T-helper 2 cell (primary cell): ENCODE measurements at regions not wholly inside any gene's neighbourhood (a gene's known extent, or its start where the extent isn't known, plus 50 kb on each side); places are given as distances from the start of the nearest gene placed in this dataset.

Source experiments
- DNase-seq, 5 experiments: peaks; one replicate each; pipeline versions ENCODE4 v3.0.0 to v3.0.0-alpha.2; 2012 to 2022

DNA sequence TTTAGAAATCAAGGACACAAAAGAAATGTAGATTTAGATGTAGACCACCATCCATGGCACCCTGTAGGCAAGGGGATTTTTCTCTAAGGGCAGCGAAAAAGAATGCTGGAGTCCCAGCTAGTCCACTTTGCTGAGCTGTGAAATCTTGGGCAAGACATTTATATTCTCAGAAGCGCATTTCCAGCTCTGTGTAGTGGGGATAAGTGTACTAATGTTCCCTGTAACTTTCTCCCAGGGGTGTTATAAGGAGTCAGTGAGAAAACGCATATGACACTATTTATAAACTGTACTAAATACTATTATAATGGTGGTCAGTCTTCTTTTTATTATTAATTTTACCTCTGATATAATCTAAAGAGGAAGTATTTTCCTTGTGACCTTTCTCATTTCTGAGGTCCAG, 133.4 kb upstream of the FRMD6 start:
- DNase-seq, result no peak

DNA sequence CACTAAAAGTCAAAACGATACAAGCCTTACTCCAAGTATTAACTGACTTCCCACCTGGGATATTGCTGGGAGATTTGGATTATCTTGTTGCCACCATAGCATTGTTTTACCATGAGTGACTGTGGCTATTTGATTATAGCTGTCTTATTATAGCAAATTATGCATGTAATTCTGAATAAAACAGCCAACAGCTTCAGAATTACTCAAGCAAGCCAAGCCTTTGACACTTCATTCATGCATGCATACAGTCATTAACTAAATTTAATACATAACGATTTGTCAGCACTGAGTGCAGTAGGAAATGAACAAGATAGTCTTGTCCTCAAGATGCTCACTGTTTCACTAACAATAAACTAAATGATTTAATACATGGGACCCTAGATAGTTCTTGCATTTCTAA, 133.0 kb upstream of the FRMD6 start:
- DNase-seq, result no peak

DNA sequence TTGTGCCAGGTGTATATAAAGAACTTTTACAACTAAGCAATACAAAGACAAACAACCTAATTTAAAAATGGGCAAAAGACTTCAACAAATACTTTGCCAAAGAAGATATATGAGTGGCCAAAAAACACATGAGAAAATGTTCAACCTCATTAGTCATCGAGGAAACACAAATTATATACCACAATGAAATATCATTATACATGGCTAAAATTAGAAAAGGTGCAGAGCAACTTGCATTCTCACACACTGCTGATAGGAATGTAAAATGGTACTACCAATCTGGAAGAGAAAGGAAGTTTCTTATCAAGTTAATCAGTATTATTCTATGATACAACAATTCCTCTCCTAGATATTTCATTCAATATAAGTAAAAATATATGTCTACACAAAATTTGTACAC, 131.6 kb upstream of the FRMD6 start:
- DNase-seq, result no peak

DNA sequence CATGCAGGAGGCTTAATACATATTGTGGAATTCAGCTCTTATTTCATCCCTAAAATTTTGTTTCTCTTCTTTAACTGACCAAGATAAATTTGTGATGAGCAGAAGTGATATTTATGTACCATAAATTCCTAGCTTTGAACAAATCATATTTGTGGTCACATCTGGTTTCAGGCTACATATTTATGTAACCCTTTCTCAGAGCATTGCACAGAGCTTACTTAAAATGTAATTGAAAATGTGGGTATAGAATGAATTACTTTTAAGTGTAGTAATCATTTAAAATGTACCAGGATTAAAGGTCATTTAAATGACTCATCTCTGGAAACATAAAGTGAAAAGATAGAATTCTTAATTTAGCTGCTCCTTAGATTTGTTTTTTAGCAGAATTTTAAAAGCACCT, 129.9 kb upstream of the FRMD6 start:
- no peak for DNase-seq

DNA sequence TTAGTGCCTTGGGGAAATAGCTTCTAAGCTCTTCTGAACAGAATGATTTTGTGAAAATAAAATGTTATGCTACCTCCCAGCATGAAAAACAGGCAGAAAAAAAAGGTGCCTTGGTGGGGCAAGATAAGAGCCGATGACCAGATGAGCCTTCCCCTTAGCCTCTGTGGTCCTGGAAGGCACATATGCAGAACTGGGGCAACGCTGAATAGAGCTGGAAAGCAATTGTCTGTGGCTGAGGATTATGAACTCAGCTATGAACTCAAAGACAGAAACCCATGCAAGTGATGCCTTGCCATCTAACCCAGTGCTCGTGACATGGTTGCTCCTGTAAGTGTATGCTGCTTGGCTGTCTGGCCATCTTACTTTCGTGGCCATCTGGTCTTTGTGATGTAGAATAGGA, 128.5 kb upstream of the FRMD6 start:
- no peak for DNase-seq

DNA sequence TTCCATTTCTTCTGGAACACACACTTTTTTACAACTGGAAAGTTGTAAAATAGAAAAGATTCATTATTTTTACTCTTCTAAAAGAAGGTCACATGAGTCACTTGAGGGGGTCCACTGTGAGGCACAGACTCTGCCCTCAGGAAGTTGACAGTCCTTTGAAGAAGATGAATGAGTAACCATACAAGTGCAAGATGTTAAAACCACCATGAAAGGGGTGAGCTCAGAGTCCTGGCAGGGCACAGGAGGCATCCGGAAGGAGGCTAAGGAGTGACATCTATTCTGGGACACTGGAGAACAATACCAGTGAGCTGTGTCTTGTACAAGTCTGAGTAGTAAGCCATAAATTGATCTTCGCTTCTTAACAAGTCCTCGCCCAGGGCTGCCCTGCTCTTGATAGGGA, 126.0 kb upstream of the FRMD6 start:
- no peak for DNase-seq

DNA sequence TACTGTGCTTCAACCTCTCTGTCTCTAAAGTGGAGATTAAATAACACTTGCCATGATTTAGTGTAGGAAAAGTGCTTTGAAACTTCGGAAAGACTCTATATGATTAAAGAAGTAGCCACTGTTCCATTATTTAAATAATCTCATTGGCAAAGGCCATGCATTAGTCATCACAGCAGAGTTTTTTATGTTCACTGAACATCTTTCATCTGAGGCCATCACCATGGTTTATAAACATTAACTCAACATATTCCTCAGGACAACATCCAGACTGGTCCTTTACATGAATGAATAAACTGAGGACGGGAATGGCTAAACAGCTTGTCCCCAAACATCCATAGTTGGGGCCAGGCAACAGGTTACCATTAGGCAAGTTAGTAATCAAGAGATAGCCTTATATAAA, 124.6 kb upstream of the FRMD6 start:
- DNase-seq, result no peak

DNA sequence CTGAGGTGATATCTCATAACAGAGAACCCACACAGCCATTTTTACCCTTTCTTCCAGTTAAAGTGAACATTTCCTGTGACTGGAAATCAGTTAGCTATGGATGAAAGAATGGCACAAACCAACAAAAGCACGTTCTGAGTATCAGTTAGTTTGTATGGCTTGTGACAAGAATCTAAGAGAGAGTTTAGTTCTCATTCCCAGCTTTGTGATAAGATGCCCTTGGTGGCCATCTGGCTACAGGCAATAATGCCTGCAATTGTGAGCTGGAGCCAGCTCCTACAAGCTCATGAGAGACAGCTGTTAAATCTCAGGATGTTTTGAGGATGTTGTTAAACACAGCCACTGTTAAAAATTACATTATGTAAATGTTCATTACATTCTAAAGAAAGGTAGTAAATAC, 122.0 kb upstream of the FRMD6 start:
- no peak for DNase-seq

DNA sequence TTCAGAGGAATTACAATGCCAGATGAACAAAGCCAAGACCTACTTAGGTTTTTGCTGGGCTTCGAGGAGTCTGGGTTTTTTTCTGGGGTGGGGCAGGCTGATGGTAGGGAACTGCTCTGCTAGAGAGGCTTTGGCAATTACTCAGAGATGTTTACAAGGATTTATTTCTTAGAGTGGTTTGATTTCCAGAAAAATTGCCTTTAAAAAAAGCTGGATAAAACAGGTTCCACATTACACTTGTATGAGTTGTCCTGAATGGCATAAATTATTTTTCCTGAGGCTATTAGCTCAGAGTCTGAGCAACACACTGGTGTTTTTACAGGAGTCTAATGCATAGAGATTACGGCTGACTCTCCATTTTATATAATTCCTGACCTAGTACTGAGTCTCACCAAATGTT, 118.5 kb upstream of the FRMD6 start:
- no peak for DNase-seq

DNA sequence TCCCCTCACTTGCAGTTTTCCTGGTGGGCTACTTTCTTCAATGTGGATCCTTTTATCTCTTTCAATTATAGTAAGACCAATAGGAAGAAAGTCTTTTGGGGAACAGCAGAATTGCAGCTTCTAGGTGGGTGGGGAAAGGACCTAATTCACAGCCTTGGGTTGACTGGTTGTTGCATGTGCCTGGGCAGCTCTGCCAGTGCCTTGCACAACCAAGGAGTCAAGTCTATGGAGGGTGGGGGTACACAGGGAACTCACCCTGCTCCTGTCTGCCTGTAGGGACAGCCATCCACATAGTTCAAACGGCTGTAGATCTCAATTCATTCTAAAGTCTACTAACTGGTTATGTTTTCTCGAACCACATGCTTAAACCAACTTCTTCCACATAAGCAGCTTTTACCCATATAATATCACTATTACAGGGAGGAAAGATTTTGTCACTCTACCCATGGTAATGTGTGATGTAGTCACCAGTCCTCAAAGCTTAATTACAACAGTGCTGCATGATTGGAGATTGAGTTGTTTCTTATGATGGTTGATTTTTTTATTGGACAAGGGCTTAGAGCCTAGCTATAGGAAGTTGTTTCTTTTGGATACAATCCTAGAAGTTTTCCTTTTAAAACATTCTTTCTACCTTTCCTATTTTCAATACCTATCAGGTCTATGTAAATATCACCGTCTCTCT, 117.7 kb upstream of the FRMD6 start:
- DNase-seq, result no peak

DNA sequence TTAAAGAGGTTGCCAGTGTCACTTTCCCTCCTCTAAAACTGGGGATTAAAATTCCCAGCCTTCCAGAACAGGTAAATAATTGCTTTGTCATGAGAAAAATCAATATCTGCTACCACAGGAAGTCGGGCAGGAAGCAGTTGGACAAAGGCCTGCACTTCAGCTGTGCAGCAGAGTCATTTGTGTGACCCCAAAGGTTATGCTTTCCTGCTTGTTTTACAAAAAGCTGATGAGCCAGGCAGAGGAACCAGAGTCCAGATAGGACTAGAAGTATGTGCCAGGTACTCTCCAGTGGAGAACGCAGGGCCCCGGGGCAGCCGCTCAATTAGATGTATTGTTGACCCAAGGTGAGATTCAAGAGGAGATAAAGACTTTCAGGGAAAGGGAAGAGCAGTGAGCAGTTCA, 117.1 kb upstream of the FRMD6 start:
- no peak for DNase-seq

DNA sequence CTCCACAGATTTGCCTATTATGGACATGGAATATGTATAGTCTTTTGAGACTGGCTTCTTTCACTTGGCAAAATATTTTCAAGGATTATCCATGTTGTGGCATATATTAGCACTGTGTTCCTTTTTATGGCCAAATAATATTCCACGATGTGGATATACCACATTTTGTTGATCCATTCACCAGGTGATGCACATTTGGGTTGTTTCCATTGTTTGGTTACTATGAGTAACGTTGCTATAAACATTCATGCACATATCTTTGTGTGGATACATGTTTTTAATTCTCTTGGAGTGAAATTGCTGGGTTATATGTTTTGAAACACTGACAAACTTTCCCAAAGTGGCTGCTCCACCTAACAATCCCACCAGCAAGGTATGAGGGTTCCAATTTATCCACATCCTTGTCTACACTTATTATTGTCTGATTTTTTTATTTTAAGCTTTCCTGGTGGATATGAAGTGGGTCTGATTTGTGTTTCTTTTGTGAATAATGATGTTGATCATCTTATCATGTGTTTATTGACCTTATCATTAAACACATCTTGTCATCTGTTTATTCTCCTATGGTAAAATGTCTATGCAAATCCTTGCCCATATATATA, 116.2 kb upstream of the FRMD6 start:
- DNase-seq, result no peak

DNA sequence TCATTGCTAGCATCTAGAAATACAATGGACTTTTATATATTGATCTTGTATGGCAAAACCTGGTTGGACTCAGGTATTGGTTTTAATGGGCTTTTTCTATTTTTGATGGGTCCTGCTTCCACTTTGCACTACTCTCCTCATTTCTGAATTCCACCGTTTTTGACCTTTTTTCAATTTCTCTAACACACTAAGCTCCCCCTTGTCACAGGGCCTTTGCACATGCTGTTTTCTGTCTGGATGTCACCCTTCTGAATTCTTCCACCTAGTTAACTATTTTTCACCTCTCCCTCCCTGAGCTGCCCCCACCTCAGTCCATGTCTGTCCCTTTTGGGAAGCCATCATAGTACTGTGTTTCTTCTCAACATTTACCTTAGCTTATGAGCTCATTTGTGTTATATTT, 112.7 kb upstream of the FRMD6 start:
- DNase-seq, result no peak

DNA sequence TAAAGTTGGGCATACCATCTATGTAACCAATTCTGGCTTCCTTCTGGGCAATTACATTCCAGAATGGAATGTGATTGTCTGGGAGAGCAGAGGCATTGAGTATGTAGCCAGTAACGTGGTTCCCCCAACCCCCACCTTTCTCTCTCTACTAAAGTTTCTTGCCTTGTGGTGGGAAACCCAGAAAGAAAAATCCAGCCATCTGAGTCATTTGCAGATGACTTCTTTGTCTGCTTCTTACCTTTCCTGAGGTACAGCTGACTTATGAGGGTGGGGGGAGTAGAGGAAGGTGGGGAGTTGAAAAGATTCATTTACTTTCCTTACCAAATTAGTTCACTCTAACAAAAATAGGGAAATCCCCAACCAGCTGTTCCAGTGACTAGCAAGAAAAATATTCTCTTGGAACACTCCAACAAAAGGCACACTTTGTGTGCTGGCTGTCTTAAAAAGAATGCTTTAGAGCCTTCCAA, 112.1 kb upstream of the FRMD6 start:
- DNase-seq, result no peak

DNA sequence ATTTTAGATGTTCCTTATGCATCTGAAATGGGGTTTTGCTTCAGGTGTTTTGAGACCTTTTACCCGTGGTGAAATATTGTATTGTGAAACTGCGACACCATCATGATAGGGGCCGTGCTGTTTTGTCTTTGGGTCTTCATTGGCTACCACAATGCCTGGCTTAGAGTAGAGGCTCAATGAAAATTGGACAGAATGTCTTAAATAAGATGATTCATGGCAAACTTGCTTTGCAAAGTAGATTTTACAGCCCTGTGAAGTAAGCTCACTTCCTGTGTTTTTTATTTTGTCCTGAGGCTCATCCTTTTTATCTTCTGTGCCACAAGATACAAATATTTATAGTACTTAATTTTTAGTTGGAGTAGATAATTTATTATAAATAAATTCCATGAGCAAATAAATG, 111.3 kb upstream of the FRMD6 start:
- no peak for DNase-seq

DNA sequence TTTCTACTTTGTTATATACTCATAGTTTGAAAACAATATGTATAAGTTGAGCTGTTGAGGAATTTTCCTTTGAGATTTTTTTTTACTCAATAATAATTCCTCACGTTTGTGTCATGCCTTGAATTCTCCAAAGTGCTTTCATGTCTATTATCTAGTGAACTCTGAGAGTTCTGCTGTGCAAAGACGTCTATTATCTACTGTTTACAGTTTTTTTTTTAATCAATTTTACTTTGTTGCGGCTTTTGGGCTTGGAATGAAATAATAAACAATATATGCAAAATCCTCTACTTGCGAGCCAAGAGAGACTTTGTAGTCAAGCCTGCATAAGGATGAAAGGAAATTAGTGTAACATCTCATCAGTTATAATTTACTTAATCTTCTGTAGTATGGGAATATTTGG, 107.2 kb upstream of the FRMD6 start:
- no peak for DNase-seq

DNA sequence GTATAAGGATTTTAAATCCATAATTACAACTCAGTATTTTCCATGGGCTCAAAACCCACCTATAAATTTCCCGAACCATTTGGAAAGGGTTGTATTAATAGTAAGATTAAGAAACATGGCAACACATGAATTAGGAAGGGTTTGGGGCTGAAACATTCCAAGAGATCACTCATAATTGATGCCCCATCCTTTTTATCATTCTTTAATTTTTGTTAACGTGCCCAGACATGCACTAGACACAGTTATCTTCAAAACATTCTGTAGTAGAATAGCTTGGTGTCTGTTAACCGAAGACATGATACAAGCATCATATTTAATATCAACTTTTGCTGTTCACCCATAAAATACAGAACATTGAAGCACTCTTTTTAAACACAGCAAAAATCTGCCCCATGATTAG, 106.8 kb upstream of the FRMD6 start:
- no peak for DNase-seq

DNA sequence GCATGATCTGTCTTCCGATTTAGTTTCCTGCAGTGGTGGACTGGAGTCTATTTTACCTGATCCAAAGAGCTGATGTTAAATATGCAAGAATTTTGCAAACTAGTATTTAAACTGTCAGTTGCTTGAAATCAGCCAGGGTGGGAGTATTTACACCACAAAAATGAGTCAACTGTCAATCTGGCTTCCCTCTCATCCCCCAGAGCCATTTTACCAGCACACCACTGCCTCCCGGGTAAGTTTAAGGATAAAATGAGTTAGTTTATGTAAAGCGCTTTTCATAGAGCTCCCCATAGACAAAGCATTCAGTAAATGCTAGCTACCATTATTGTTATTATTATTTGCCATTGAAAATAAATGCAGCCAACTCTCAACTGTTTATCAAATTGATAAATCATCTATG, 106.3 kb upstream of the FRMD6 start:
- DNase-seq, result no peak

DNA sequence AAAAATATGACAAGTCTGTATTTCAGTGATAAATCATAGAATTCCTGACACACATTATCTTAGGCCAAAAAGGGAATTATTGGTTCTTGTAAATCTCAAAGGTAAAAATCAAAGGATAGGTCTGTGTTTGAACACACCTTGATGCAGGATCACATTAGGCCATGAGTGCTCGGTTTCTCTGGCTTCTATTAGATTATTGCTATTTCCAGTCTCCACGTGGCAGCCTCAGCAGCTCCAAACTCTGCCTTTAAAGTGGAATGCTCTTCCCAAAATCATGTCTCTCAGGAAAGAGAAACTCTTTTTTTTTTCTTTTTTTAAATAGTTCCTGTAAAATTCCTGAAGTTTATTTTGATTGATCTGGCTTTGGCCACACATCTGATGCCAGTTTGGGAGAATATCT, 105.6 kb upstream of the FRMD6 start:
- DNase-seq, result no peak

DNA sequence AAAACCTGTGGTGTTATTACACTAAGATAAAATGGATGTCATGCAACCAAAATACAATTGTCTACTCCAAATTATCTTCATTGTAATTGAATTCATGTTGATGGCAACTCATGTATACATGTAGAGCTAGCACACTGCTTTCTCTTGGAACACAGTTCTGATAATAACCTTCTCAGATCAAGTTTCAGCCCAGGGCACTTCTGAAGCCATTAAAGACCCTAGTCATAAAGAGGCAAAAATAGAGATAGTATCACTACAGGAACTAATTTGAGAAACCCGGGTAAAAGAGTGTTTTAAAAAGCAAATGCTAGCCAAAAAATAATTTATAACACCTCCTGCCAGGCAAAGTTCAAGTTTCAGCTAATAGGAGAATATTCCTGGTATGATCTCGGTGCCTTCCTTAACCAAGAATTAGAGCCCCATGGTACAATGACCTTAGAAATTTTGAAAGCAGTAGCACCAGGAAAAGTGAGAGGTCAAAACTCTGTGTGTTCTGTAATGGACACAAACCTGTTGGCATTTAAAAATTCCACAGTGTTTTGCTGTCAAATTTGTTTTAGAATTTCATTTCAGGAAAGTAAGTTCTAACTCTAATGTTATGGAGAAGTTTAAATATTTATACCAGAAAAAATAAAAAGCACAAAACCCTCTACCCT, 105.0 kb upstream of the FRMD6 start:
- no peak for DNase-seq

DNA sequence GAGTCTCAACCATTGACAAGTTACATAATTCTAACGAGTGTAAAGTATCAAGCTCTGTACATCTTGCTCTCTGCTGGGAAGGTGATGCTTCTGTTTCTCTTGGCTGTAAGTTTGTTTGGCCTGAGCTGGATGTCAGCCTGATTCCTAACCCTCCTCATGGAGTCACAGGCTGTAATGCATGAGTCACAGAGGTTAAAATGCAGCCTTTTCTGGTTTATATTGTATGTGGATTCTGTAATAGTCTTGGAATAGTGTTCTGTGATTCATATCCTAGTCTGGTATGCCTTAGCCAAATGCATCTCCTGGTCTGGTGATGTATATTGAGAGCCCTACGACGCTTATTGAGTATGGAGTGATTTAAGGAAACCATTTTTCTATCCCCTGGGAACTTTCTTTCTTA, 104.5 kb upstream of the FRMD6 start:
- DNase-seq, result no peak

DNA sequence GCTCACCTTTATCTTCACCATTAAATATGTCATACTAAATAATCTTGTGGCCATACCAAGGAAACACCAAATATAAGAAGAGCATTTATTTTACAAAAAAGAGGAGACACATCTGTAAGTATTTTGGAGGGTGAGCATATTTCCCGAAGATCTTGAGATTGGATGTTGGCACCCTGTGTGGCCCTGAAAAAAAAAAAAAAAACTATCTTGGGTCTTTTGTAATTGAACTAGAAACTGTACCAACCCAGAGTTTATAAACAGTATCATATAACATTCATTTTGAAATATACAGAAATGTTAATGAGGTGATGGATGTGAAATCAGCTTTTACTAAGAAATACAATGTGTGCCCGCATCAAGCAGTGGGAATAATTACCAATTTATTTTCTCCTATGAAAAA, 104.0 kb upstream of the FRMD6 start:
- no peak for DNase-seq

DNA sequence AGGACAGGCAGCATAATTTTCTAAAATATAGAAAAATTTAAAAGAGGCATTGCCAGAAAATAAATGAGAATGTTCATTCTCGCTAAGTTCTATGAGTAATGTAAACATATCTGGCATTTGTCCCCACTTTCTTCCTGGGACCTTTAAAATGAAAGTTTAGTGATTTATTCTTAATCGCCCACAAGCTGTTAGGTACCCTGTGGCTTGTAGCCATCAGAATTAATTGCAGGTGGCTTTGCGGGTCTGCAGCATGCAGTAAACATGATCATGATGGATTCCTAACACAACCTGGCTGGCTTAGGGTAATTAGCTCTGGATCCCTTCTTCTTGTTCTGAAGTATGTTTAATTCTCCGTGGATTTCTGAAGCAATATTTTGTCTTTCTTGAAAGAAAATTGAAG, 103.5 kb upstream of the FRMD6 start:
- no peak for DNase-seq

DNA sequence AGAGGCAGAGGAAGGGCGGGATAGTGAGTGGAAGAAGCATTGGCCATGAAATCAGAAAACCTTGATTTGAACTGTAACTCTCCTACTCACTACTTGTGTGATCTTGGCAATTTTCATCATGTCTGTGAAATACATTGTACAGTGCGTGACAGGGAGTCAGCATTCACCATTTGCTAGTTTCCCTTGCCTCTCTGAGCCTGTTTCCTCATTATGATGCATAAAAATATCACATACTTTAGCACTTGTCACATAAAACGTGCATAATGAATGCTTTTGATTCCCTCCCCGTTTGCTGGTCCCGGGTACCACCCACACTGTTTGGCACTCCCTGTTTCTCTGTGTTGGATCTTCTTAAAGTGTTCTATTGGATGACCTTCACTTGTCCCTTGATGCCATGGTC, 101.1 kb upstream of the FRMD6 start:
- DNase-seq, result no peak

DNA sequence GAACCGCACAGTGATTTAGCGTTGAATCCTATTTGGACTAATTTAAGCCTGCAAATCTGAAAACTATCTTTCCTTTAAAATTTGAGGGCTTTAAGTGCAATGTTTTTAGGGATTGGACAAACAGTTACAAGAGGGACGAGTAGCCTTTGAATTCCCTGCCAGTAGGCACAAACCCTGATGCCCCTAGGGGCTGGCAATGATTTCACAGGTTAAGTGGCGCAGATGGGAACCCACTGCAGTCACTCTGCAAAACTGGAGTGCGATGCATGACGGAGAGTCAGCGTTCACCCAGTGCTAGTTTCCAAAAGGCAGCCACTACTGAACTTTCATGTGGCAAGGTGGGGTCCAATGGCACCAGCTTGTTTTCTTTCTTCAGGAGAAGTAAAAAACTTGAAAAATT, 99.4 kb upstream of the FRMD6 start:
- no peak for DNase-seq
